H9 (cell line): ENCODE measurements at regions not wholly inside any gene's neighbourhood (a gene's known extent, or its start where the extent isn't known, plus 50 kb on each side); places are given as distances from the start of the nearest gene placed in this dataset.

Experiments used
- DNase-seq: peaks from one replicate; pipeline ENCODE4 v3.0.0-alpha.2; 2017
- H2AFZ ChIP-seq: one replicate; pipeline ENCODE4 v1.6.1; 2013; ENCODE audit warnings: mild to moderate bottlenecking, low read length, control low read depth, moderate library complexity
- H2AK5ac ChIP-seq: 2 replicates; pipeline ENCODE4 v1.6.1; 2013; ENCODE audit warnings: low read length, control low read depth, mixed read lengths; ENCODE audit not compliant: insufficient read length
- H2BK120ac ChIP-seq: one replicate; pipeline ENCODE4 v1.6.1; 2013; ENCODE audit warnings: low read depth, mild to moderate bottlenecking, low read length, control low read depth, inconsistent platforms; ENCODE audit not compliant: poor library complexity, severe bottlenecking
- H2BK12ac ChIP-seq: 2 replicates; pipeline ENCODE4 v1.6.1; 2013; ENCODE audit warnings: low read length, control low read depth, mixed read lengths, low read depth; ENCODE audit not compliant: insufficient read length
- H2BK15ac ChIP-seq: 2 replicates; pipeline ENCODE4 v1.6.1; 2013; ENCODE audit warnings: low read depth, low read length, control low read depth
- H2BK20ac ChIP-seq: one replicate; pipeline ENCODE4 v1.6.1; 2013; ENCODE audit warnings: low read depth, mild to moderate bottlenecking, low read length, control low read depth, inconsistent platforms; ENCODE audit not compliant: poor library complexity, severe bottlenecking
- H2BK5ac ChIP-seq: 2 replicates; pipeline ENCODE4 v1.6.1; 2013; ENCODE audit warnings: low read length, control low read depth, mixed read lengths; ENCODE audit not compliant: insufficient read length
- H3K14ac ChIP-seq: 2 replicates; pipeline ENCODE4 v1.6.1; 2013; ENCODE audit warnings: low read length, control low read depth; ENCODE audit not compliant: insufficient read depth
- H3K18ac ChIP-seq: 2 replicates; pipeline ENCODE4 v1.6.1; 2013; ENCODE audit warnings: low read depth, mild to moderate bottlenecking, mixed read lengths, low read length, control low read depth; ENCODE audit not compliant: insufficient read length
- H3K23ac ChIP-seq: 2 replicates; pipeline ENCODE4 v1.6.1; 2013; ENCODE audit warnings: low read length, control low read depth, mixed read lengths, low read depth; ENCODE audit not compliant: insufficient read length
- H3K23me2 ChIP-seq: 2 replicates; pipeline ENCODE4 v1.6.1; 2013; ENCODE audit warnings: low read depth, mild to moderate bottlenecking, mixed read lengths, low read length, control low read depth; ENCODE audit not compliant: insufficient read length, poor library complexity, severe bottlenecking
- H3K27ac ChIP-seq: 2 replicates; pipeline ENCODE4 v1.5.1; 2013; ENCODE audit warnings: low read length, control low read depth, mixed read lengths, low read depth; ENCODE audit not compliant: insufficient read length
- H3K27me3 ChIP-seq: 2 replicates; pipeline ENCODE4 v1.6.1; 2013; ENCODE audit warnings: low read length, control low read depth, inconsistent platforms; ENCODE audit not compliant: insufficient read depth
- H3K4ac ChIP-seq: 2 replicates; pipeline ENCODE4 v1.6.1; 2013; ENCODE audit warnings: low read depth, mild to moderate bottlenecking, control low read depth, inconsistent platforms, low read length, moderate library complexity
- H3K4me1 ChIP-seq: 2 replicates; pipeline ENCODE4 v1.6.1; 2013; ENCODE audit warnings: low read length, control low read depth, inconsistent platforms; ENCODE audit not compliant: insufficient read depth
- H3K4me2 ChIP-seq: 2 replicates; pipeline ENCODE4 v1.6.1; 2013; ENCODE audit warnings: low read length, control low read depth, mixed read lengths; ENCODE audit not compliant: insufficient read length, insufficient read depth
- H3K56ac ChIP-seq: 2 replicates; pipeline ENCODE4 v1.6.1; 2013; ENCODE audit warnings: low read depth, mild to moderate bottlenecking, mixed read lengths, low read length, control low read depth; ENCODE audit not compliant: insufficient read length
- H3K79me1 ChIP-seq: 2 replicates; pipeline ENCODE4 v1.6.1; 2013; ENCODE audit warnings: low read depth, mild to moderate bottlenecking, moderate library complexity, low read length, control low read depth, inconsistent platforms; ENCODE audit not compliant: insufficient read depth, poor library complexity, severe bottlenecking
- H3K79me2 ChIP-seq: 2 replicates; pipeline ENCODE4 v1.6.1; 2013; ENCODE audit warnings: low read length, control low read depth, inconsistent platforms; ENCODE audit not compliant: insufficient read depth
- H3K9ac ChIP-seq: 2 replicates; pipeline ENCODE4 v1.6.1; 2013; ENCODE audit warnings: low read length, control low read depth, mixed read lengths; ENCODE audit not compliant: insufficient read length; ENCODE audit errors: extremely low read depth
- H3K9me3 ChIP-seq: one replicate; pipeline ENCODE4 v1.6.1; 2013; ENCODE audit warnings: low read depth, low read length, inconsistent platforms; ENCODE audit not compliant: control insufficient read depth
- H3T11ph ChIP-seq: one replicate; pipeline ENCODE4 v1.6.1; 2013; ENCODE audit warnings: mild to moderate bottlenecking, low read length, control low read depth, inconsistent platforms
- H4K20me1 ChIP-seq: one replicate; pipeline ENCODE4 v1.6.1; 2013; ENCODE audit not compliant: control insufficient read depth, insufficient read length, insufficient read depth
- H4K5ac ChIP-seq: 2 replicates; pipeline ENCODE4 v1.6.1; 2013; ENCODE audit warnings: low read depth, mild to moderate bottlenecking, mixed read lengths, low read length, control low read depth; ENCODE audit not compliant: insufficient read length
- H4K8ac ChIP-seq: replicated peaks from 2 replicates; pipeline ENCODE4 v1.6.1; 2013; ENCODE audit warnings: low read length, control low read depth, mixed read lengths, low read depth; ENCODE audit not compliant: insufficient read length
- H4K91ac ChIP-seq: 2 replicates; pipeline ENCODE4 v1.6.1; 2013; ENCODE audit warnings: low read depth, mild to moderate bottlenecking, moderate library complexity, mixed read lengths, low read length, control low read depth; ENCODE audit not compliant: insufficient read length
- H3K27ac Mint-ChIP-seq, 3 experiments: 2 replicates in 2 of 3; 3 replicates in 1 of 3; pipeline ENCODE4 v1.8.0; 2020 to 2021; ENCODE audit warnings: mixed read lengths in 3 of 3, mild to moderate bottlenecking in 1 of 3, moderate library complexity in 1 of 3
- H3K27me3 Mint-ChIP-seq: 2 replicates; pipeline ENCODE4 v1.8.0; 2021; ENCODE audit warnings: low read depth, mild to moderate bottlenecking, moderate library complexity, mixed read lengths
- H3K36me3 Mint-ChIP-seq, 3 experiments: 2 replicates in 2 of 3; 3 replicates in 1 of 3; pipeline ENCODE4 v1.8.0; 2020 to 2021; ENCODE audit warnings: low read depth in 3 of 3, mixed read lengths in 3 of 3; ENCODE audit not compliant: insufficient read depth in 1 of 3
- H3K4me1 Mint-ChIP-seq, 2 experiments: 2 replicates each; pipeline ENCODE4 v1.8.0; 2020; ENCODE audit warnings: mixed read lengths in 2 of 2
- H3K4me3 Mint-ChIP-seq, 2 experiments: 2 replicates in 1 of 2; 3 replicates in 1 of 2; pipeline ENCODE4 v1.8.0; 2020 to 2021; ENCODE audit warnings: mild to moderate bottlenecking in 2 of 2, mixed read lengths in 2 of 2, moderate library complexity in 1 of 2
- H3K9me3 Mint-ChIP-seq, 2 experiments: 2 replicates in 1 of 2; 3 replicates in 1 of 2; pipeline ENCODE4 v1.8.0; 2020; ENCODE audit warnings: mild to moderate bottlenecking in 2 of 2, mixed read lengths in 2 of 2, moderate library complexity in 1 of 2
- CTCF ChIP-seq: fragments of 200-600 bp; sonication (generic); conservative IDR thresholded peaks from 3 replicates; pipeline ENCODE4 v1.8.0; 2021; ENCODE audit warnings: antibody characterized with exemption, mild to moderate bottlenecking
- WGBS: extraction: QIAGEN DNeasy Blood & Tissue Kit; methylation state at CpG from one replicate; pipeline ENCODE4 v1.1.7; 2013; ENCODE audit warnings: missing lambda C conversion rate, low lambda C conversion rate, mixed read lengths; ENCODE audit not compliant: insufficient read length; ENCODE audit errors: extremely low coverage; 5-methylcytosine and 5-hydroxymethylcytosine counted together

- Histone ChIP-seq H4K8ac (no peak overlapping the region), H3K4me2 (no peak overlapping the region), H3K4ac (no peak overlapping the region), H3K27me3 (no peaks in the 10 kb centered on the region), H3K9me3 (no peaks in the 10 kb centered on the region), H3K79me2 (no peaks in the 10 kb centered on the region), H3K9ac (no peak overlapping the region), H3K23ac (no peak overlapping the region), H4K91ac (no peak overlapping the region), H3K27ac (no peak overlapping the region), H3K4me1 (no peaks in the 10 kb centered on the region), H3T11ph (no peak overlapping the region), H2BK20ac (no peak overlapping the region), H3K23me2 (no peaks in the 10 kb centered on the region), H2BK120ac (no peak overlapping the region), H3K14ac (no peak overlapping the region), H2BK5ac (no peak overlapping the region), H2AFZ (no peak overlapping the region), H3K79me1 (no peaks in the 10 kb centered on the region), H2BK12ac (no peak overlapping the region), H2AK5ac (no peak overlapping the region), H4K5ac (no peak overlapping the region), H4K20me1 (no peaks in the 10 kb centered on the region), H2BK15ac (no peak overlapping the region), H3K56ac (no peak overlapping the region), H3K18ac (no peak overlapping the region)
- H3K36me3 Mint-ChIP-seq, result peaks cover 6 to 14% (median 7%) of the 10 kb centered on the region in 3 experiments
- TF ChIP-seq CTCF, result no peak
- no peak for DNase-seq
- H3K27me3 Mint-ChIP-seq, result no peaks in the 10 kb centered on the region
- H3K4me1 Mint-ChIP-seq, result 0 out of 4 replicates have a peak, but pooled peaks cover 0 to 3% of the 10 kb centered on the region in 2 experiments
- WGBS, result no CpG with 5 or more reads among the region's 2 CpGs
- no peak overlapping the region for H3K4me3 Mint-ChIP-seq
- H3K9me3 Mint-ChIP-seq, result peaks cover 15 to 16% of the 10 kb centered on the region in 2 experiments
- H3K27ac Mint-ChIP-seq, result no peak overlapping the region
These were observed 206.6 kb upstream of the SLC10A2 start for GRCh38 chr13:103272770-103273169.
